Activated CD4-positive, alpha-beta T cell treated with anti-CD3 and anti-CD28 coated beads, Interleukin-2, Interleukin-6, amounts not matched to agents 100 ng/mL and 50 ng/mL, durations not matched to agents 16 hours and 8 hours (primary cell): ENCODE measurements at regions not wholly inside any gene's neighbourhood (a gene's known extent, or its start where the extent isn't known, plus 50 kb on each side); places are given as distances from the start of the nearest gene placed in this dataset.
"Not testable (repeated sequence)": the region's sequence is repeated elsewhere in the genome, so short reads cannot be mapped to it uniquely, and the experiment has no call there.

Experiments used
- DNase-seq: peaks from one replicate; pipeline ENCODE4 v3.0.0-alpha.2; 2020

DNA sequence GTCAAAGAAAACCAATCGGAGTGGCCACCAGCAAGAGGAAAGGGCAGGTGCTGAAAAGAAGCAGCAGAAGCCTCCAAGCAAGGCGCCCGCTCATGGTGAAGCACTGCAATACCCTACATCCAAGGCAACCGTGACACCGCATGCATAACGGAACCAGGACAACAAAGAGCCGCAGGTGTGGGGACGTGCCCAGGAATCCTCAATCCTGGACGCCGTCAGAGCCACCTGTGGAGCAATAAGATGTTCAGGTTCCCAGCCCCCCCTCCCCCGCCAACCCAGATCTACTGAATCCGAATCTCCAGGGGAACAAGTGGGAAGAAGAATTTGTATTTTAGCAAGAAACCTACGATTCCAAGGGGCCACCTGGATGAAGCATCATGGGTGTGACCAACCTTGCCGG, 70.8 kb downstream of the SHANK2 start:
- no peak for DNase-seq

DNA sequence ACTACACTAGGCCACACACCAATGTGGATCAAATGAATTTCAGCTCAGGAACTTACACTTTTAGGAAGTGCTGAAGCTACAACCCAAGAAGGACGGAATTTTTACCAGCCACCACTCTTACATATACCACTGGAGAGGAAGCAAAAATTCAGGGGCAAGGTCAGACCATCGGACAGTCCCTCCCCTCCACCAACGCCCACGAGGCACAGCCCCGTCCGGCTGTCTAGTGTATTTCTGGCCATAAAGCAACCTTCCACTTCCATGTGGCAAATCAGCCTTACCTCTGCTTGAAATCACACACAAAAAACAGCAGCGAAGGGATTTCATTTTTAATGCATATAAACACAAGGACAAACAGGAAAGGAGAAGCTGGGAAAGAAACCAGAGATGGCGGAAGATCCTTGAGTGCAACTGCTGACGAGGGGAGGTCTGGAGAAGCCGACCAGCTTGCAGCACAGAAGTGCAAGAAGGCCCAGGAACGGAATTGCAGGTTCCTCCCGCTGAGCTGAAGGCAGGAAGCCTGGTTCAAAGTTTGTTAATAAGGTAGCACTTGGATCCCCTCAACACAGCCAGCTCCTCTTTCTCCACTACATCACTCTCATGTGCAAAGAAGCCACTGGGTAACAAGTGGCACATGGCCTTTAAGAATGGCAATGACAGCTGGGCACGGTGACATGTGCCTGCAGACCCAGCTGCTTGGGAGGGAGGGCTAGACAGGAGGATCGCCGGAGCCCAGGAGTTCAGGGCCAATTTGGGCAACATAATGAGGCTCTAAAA, 71.5 kb downstream of the SHANK2 start:
- DNase-seq, result no peak

DNA sequence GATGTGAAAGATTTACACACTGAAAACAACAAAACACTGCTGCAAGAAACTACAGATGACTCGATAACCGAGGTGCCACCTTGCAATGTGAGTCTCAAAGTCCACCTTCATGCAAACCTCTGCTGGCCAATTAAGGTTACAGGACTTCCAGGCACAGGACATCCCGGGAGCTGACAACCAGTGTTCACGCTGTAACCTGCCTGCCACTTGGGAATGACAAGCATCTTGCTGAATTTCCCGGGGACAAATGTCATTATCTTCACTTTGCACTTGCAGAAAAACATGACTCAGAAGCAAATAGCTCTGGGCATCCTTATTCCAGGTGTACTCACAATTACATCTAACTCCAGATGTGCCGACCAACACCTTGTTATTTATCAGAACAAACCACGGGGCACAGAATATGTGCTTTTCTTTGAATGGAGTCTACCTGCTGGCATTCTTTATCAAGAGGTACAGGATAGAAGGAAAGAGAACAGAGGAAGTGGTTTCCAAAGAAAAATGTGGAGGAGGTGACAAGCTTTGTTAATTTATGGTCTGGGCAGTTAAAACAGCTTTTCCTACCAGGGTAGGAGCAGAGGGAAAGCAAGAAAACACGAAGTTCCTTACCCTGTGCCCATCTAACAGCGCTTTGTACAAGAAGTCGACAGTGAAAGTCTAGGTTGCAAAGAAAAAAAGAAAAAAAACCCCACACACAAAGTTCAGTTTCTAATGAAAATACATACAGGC, 72.3 kb downstream of the SHANK2 start:
- DNase-seq, result no peak

- no peak for DNase-seq
Observed at GRCh38 chr11:71178076-71178475, 74.3 kb downstream of the SHANK2 start.

- DNase-seq, result no peak
Observed at GRCh38 chr11:71176812-71177211, 75.6 kb downstream of the SHANK2 start.

- DNase-seq, result no peak
Observed at GRCh38 chr11:71173709-71174108, 78.7 kb downstream of the SHANK2 start.

- DNase-seq, result no peak
Observed at GRCh38 chr11:71172680-71173079, 79.7 kb downstream of the SHANK2 start.

GRCh38 chr11:71171576-71171975, 80.8 kb downstream of the SHANK2 start:
- DNase-seq, result no peak

DNA sequence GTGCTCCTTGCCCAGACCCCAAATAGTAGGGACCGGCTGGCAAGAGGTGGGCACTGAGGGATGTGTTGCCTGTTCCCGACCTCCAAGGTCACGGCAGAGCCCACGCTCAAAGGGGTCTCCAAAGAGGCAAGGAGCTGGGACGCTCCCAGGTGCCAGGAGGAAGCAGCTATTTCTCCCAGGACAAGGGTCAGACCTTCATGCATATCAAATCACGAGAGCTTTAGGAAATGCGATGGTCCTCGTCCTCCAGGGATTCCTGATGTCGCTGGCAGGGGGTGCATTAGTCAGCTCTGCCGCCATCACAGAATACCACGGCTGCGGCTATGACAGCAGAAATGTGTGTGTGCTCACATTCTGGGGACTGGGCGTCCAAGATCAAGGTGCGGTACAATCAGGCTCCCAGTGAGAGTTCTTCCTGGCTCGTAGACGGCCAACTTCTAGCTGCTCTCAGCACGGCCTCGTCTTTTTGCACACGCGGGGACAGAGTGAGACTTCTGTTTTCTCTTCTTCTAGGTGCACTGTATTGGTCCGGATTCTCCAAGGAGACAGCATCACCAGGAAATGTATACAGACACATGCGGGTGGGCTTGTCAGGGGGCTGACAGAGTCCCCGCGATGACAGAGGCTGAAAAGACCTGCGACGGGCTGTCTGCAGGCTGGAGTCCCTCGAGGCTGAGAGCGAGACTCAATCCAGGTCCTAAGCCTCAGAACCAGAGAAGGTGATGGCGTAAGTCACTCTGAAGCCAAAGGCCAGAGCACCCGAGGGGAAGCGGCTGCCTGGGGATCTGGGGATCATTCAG, 81.6 kb downstream of the SHANK2 start:
- no peak for DNase-seq

- no peak for DNase-seq
Observed at GRCh38 chr11:71169313-71169712, 83.1 kb downstream of the SHANK2 start.

- not testable (repeated sequence) for DNase-seq
Observed at GRCh38 chr11:71167814-71168213, 84.6 kb downstream of the SHANK2 start.

DNA sequence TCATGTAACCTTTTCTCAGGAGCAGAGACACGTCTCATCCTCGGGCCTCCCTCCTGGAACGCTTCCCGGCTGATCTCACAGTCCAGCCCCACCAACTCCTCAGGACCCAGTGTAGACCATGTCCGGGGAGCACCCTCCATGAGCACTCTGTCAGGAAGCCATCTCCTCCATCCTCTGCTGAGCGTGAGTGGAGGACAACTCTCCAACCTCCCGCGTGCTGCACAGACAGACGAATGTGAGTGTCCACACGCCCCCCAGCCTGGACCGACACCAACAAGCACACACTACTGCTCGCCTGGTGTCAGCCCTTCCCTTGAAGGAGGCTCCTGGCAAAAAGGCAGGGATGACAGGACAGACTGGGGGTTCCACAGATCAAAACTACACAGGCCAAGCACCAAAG, 86.6 kb downstream of the SHANK2 start:
- no peak for DNase-seq

DNA sequence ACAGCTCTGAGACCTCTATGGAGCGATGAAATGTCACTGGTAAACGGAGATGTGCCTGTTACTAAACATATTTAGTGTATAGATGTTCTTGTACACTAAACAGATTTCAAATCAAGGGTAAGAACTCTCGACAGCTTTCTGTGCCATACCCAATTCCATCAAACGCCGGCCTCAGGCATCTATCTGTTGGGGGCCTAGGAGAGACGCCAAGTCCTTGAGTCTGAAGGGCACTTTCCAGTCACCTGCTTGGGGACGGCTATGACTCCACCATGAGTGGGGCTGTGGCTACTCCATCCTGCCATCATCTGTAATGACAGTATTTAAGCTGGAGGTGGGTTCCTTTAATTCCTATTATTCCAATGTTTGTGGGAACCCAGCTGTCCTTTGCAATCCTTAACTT, 87.8 kb downstream of the SHANK2 start:
- no peak for DNase-seq

- no peak for DNase-seq
Observed at GRCh38 chr11:71164186-71164585, 88.2 kb downstream of the SHANK2 start.

GRCh38 chr11:71163371-71163770, 89.0 kb downstream of the SHANK2 start:
- DNase-seq, result no peak

- no peak for DNase-seq
Observed at GRCh38 chr11:71158936-71159335, 93.4 kb downstream of the SHANK2 start.

DNA sequence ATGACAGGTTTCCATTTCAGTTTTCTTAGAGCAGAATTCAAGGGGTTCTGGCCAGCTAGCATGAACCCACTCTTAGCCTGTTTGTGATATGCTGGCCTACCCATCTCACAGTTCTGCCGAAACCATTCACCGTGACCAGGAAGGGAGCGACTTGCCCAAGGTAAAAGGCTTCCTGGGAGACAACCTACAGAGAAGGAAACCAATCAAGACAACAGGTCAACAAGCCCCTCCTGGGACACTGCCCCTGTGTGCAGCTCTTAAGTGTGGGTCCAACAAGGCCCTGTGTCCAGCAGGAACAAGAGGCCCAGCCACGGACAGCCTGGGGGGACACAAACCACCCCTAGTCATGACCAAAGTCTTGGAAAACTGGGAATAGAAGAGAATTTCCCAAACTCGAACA, 94.7 kb downstream of the SHANK2 start:
- not testable (repeated sequence) for DNase-seq

- no peak for DNase-seq
Observed at GRCh38 chr11:71156301-71156700, 96.1 kb downstream of the SHANK2 start.

DNA sequence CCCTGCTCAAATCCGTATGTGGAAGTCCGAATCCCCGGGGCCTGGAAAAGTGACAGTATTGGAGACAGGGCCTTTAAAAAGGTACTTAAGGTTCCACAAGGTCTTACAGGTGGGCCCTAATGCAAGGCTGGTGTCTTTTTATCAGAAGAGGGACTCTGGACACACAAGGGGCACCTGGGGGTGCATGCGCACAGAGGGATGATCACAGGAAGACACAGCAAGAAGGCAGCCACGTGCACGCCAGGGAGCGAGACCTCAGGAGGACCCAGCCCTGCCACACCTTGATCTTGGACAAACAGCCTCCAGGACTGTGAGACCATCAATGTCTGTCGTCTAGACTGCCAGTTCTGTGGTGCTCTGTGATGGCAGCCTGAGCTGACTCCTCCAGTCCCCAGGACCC, 96.5 kb downstream of the SHANK2 start:
- no peak for DNase-seq

GRCh38 chr11:71154261-71154805, 98.0 kb downstream of the SHANK2 start:
- DNase-seq, result no peak

DNA sequence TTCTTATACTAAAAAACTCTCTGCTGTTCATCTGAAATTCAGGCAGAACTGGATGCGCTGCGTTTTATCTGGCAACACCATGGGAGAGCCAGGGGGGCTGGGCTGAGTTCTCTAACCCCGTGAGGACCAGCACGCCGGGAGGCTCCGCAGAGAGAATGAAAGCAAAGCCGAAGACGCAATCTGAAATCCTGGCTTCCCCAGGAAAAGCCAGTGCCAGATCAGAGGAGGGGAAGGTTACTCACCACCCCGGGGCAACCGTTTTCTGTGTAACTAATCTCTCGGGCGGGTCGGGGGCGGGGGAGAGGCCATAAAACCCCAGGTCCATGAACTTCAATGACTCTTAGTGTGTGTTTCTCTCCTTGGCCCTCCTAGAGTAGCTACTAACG, 99.4 kb downstream of the SHANK2 start:
- DNase-seq, result no peak

DNA sequence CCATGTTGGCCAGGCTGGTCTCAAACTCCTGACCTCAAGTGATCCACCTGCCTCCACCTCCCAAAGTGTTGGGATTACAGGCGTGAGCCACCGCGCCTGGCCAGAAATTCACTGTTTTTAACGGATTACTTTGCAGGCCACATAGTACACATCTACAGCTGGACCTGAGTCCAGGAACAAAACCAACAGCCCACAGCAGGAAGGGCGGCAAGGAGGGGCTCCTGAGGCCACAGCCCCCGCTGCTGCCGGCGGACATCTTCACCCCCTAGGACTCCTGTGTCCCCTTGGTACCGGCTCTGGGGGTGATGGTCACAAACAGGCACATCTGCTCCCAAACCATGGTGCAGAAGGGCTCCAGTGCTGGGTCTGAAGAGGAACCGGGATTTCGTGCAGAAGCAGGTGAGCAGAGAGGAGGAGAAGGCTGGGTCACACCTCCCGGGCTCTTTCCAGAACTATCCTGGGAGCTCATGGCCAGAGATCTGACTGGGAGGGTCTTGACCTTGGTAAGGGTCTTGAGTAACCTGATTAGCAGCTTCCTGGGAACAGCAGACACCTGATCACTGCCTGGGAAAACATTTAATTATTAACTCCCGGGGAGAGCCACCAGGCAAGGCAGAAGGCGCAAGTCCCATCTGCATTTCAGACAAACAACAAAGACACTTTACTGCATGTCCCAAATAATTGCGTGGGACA, 99.9 kb downstream of the SHANK2 start:
- not testable (repeated sequence) for DNase-seq

DNA sequence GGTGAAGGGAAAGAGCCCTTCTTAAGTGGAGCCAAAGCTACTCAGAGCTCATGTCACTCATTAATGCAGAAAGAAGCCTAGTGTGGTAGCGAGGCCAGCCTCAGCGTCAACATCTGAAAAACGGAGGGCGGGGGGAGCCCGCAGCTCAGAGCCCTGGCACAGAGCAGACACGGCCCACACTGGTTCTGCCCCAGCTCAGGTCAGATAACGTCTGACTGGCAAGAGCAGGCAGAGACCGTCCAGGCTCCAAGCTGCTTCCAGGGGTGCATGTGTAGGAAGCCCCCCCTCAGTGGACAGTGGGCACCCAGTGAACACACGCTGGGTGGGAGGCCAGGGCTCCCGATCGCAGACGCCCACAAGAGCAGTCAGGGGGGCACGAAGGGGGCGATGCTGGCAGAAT, 100.8 kb downstream of the SHANK2 start:
- no peak for DNase-seq
